Vagina (tissue), 2 donors: ENCODE measurements at regions not wholly inside any gene's neighbourhood (a gene's known extent, or its start where the extent isn't known, plus 50 kb on each side); places are given as distances from the start of the nearest gene placed in this dataset.

ENCODE experiments used
- POLR2A ChIP-seq, 2 donors: fragments of 450-650 bp; IDR thresholded peaks; one replicate each; pipeline ENCODE4 v1.6.1; 2017; ENCODE audit warnings: antibody characterized with exemption in 2 of 2, mild to moderate bottlenecking in 2 of 2, moderate library complexity in 2 of 2
- POLR2AphosphoS5 ChIP-seq, 2 donors: sonication (generic); formaldehyde crosslinking; IDR thresholded peaks; one replicate each; pipeline ENCODE4 v1.9.0; 2017; ENCODE audit warnings: antibody characterized with exemption in 2 of 2, mild to moderate bottlenecking in 2 of 2, low read depth in 1 of 2; ENCODE audit not compliant: insufficient read depth in 1 of 2
- TF ChIP-seq, protein P1 (sequence below), 3 experiments: fragments of 450-650 bp in 2 of 3; fragments of 200-600 bp in 1 of 3; sonication (generic) in 1 of 3; IDR thresholded peaks; one replicate each; pipeline ENCODE4 v1.5.1; 2017 to 2019; ENCODE audit warnings: antibody characterized with exemption in 3 of 3, mild to moderate bottlenecking in 2 of 3, moderate library complexity in 2 of 3

DNA sequence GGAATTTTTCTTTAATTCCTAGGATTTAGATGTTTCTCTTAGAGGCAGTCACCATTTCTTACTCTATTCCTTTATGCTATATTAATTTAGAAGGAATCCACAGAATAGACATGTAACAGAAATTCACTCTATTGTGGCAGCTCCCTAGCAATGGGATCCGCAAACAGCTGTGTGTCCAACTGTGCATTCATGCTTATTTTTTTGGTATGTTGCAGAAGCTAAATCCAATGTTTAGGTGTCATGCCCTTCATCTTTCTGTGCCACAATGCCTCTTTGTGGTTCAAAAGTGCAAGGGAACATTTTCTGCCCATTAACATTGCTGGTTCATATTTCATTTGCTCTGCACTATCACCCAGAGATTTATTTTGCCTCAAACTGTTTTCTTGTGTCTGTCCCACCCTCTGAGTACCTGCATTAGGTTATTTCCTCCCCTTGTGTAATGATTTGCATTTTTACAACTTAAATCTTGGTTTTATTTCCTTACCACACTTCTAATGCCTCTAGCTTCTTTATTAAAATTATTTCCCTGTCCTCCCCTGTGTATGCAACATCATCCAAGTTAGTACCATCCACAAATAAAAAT, 816.5 kb downstream of the EFNA5 start:
- TF ChIP-seq POLR2AphosphoS5 (IDR thresholded peaks at IDR 0.05; ENCODE audit: insufficient read depth in 1 of 2, low read depth in 1 of 2) (no peak), POLR2A (IDR thresholded peaks at IDR 0.05) (no peak)
- TF ChIP-seq, protein P1, sequence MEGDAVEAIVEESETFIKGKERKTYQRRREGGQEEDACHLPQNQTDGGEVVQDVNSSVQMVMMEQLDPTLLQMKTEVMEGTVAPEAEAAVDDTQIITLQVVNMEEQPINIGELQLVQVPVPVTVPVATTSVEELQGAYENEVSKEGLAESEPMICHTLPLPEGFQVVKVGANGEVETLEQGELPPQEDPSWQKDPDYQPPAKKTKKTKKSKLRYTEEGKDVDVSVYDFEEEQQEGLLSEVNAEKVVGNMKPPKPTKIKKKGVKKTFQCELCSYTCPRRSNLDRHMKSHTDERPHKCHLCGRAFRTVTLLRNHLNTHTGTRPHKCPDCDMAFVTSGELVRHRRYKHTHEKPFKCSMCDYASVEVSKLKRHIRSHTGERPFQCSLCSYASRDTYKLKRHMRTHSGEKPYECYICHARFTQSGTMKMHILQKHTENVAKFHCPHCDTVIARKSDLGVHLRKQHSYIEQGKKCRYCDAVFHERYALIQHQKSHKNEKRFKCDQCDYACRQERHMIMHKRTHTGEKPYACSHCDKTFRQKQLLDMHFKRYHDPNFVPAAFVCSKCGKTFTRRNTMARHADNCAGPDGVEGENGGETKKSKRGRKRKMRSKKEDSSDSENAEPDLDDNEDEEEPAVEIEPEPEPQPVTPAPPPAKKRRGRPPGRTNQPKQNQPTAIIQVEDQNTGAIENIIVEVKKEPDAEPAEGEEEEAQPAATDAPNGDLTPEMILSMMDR (IDR thresholded peaks at IDR 0.05), result no peak
